ENCODE measurements at regions not wholly inside any gene's neighbourhood (a gene's known extent, or its start where the extent isn't known, plus 50 kb on each side); places are given as distances from the start of the nearest gene placed in this dataset.
"Not testable (repeated sequence)": the region's sequence is repeated elsewhere in the genome, so short reads cannot be mapped to it uniquely, and the experiment has no call there.

DNA sequence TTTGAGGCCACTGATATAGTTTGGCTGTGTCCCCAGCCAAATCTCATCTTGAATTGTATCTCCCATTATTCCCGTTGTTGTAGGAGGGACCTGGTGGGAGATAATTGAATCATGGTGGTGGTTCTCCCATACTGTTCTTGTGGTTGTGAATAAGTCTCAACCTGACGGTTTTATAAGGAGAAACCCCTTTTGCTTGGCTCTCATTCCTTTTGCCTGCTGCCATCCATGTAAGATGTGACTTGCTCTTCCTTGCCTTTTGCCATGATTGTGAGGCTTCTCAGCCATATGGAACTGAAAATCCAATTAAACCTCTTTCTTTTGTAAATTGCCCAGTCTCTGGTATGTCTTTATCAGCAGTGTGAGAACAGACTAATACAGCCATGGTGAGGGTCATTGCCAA, 431.6 kb upstream of the ID2 start:
- DNase-seq: not testable (repeated sequence)

DNA sequence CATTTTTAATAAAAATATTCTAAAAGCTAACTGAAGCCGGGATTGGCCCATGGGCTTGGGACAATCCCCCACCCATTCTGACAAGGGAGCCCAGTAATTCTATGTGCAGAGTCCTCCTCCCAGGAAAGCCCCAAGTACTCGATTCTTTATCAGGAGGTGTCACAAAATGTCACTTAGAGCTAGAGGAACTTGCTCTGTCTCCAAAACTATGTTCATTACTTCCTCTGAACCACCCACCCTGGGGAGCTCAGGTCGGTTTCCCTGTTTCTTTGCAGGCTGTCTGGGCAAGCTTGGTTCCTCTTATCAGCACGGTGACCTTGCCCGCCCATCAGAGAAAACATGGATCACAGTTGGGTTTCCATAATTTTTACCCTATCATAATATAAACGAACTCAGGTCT, 430.6 kb upstream of the ID2 start:
- no peak for DNase-seq

DNA sequence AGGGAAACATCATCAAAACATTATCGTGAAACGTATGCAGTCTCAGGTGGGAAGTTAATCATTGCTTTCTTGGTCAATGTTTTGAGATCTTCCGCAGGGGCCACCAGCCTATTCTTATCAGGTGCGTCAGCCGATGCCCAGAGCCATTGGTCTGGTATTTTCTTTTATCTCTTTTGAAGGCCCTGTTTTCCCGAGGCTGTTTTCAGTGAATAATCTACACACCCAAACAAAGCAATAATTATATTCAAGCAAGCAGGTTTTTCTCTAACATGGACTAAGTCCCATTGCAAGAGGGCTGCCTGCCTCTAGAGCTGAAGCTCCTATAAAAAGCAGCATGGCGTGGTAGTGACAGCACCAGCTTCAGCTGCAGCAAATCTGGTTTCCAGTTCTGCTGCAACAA, 430.0 kb upstream of the ID2 start:
- no peak for DNase-seq

DNA sequence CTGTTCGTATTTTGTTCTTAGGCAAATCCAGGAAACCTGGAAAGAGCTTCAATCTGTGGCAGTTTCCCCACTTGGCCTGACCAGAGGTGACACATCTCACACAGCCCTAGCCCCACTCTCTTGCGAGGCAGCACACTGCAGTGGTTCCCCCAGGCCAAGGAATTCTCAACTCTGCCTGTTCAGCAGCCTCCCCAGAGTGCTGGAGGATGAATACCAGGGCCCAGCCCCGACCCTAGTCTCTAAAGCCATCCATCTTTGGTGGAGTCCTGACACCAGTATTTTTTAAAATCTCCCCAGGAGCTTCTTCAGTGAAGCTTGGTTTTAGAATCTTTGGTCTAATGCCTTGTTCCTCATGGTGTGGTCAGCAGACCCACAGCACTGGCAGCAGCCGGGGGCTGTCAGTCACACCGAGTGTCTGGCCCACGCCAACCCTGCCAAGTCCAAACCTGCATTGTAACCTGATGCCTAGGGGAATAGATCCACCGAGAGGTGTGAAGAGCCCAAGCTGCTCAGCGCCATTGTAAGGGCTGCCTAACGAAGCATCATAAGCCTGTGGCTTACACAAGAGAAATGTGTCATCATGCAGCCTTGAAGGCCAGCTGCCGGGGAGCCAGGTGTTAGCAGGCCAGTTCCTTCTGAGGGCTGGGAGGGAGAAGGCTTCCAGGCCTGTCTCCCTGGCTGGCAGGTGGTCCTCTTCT, 428.7 kb upstream of the ID2 start:
- DNase-seq: no peak

DNA sequence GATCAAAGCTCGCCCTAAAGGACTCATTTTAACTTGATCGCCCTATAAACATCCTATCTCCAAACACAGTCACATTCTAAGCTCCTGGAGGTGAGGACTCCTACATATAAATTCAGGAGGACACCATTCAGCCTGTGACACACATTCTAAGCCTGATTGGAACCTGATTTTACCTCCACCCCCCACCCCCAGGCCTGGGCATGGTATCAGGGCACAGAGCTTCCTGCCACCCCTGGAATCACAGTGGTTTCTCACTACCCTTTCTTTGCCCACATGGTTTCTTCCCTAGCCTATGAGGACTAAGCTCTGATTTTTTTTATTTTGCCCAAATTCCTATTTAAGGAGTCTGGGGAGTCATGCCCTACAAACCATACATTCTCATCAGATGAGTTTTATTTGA, 428.1 kb upstream of the ID2 start:
- DNase-seq: no peak

DNA sequence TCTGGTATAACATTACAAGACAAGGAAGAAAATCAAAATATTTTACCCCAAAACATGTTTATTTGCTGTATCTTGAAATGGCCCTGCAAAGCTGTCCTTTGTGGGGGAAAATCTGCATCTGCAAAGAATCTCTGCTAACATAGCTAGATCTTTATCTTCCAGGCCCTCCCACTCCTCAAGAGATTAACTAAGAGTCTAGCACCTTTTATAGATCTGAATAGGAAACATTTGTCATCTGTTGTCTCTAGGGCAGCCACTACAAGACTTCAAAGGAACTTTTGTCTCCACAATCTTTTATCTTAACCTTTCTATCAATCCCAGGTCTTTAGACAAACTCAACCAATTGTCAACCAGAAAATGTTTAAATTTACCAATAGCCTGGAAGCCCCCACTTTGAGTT, 427.6 kb upstream of the ID2 start:
- DNase-seq: not testable (repeated sequence)

DNA sequence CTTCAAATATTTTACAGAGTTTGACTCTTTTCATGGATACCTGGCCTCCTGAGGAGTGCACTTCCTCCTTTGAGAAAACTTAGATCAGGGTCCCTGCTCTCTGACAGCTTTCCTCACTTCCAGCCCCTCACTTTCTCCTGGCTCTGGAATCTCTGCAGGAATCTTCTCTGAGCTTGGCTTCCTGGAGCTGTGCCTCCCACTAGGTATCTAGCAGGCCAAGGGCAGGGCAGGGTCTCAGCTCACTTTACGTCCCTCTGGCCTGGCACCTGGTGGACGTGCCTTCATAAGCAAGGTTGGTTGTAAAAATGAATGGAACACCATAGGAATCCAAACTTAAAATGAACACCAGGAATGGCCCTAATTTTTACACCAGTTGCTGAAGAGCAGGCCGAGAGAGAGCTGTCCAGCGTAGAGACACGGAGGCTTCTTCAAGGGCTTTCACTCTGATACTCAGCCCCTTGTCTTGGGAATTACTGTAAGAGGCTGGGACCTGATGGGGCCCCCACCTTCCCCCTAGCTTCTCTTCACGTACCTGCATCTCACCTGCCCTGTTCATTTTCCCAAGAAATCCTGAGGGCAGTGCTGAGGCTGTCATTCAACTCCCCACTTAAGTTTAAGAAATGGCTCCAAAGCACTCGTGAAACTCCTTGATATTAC, 426.9 kb upstream of the ID2 start:
- DNase-seq: no peak

DNA sequence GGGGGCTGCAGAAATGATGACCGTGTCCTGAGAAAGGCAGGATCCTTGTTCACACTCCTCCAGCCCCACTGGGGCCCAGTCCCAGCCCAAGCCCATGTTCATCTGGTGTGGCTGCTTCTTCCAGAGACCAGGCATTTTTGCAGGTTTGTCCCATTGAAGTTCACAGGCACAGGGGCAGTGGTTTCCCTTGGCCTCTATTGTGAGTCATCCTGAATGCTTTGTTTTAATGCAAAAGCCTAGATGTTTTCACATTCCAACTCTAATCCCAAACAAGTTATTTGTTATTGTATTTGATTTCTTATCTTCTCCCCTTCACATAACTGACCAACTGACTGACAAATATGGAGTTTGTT, 426.4 kb upstream of the ID2 start:
- DNase-seq: no peak

DNA sequence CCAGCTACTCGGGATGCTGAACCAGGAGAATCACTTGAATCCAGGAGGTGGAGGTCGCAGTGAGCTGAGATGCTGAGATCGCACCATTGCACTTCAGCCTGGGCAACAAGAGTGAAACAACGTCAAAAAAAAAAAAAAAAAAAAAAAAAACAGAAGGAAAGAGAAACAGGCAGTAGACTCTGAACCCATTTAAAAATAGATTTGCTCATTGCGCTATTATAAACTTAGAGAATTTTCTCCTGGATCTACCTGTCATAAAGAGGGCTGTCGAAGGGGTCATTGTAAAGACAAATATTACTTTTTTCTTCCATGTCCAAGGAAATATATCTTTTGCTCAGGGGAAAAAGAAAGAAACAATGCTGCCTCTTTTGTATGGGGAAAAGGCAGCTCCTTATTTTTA, 425.0 kb upstream of the ID2 start:
- no peak for DNase-seq

DNA sequence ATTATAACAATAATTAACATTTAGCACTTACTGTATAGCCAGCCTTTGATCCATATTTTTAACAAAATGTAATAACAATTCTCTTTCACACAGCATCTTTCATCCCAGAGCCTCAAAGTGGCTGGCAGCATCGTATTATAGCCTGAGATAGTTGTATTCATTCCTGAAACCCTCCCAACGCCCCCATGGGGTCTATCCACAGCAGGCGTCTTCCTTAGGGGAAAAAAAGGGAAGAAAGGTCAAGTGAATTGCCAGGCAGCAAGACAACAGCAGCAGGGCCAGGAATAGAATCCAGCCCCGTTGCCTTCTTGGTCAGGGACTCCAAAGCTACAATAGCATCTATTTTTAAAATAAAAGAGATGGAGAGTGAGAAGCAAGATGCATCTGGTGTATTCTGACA, 424.4 kb upstream of the ID2 start:
- DNase-seq: no peak

DNA sequence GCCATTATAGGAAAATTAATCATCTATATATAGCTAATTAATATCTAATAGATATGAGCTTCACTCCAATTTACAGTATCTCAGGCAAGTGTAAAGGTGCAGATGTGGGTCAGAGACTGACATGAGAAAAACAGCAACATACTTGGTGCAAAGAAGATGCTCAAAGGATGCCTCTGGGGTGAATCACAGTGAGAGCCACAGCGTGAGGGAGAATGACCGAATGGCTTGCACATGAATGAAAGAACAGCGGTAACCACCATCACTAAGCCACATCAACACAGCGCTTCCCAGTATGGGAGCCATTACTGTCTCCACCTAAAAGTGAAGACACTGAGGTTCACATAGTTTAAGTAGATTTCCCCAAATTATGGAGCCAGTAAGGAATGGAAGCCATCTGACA, 423.4 kb upstream of the ID2 start:
- no peak for DNase-seq

DNA sequence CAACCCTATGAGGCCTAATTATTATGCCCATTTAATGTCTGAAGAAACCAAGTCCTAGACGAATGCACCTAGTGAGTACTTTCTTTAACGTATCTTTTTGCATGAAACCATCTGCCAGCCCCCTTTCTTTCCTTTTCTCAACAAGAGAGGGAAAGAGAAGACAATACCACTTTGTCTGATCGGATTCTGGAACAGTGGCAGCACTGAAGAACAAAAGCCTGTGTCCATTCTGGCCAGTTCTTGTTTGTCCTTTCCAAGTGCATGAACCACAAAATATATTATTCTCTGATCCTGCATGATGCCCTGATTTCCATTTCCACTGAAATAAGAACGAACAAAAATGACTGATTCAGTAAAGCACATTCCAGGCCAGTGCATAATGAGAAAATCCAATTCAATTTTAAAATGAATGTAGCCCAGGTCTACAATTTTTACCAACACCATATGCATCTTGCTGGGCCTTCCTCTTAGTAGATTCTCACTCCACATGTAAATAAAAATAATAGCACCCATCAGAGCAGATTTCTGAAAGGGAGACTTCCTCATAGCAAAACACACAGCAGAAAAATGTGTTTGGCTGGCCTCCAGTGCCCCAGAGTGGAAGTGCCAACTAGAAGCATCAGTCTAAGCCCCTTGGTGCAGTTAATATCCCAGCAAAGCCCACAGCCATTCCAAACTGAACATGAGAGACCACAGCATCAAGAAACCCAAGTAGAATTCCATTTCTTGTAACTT, 422.6 kb upstream of the ID2 start:
- no peak for DNase-seq

DNA sequence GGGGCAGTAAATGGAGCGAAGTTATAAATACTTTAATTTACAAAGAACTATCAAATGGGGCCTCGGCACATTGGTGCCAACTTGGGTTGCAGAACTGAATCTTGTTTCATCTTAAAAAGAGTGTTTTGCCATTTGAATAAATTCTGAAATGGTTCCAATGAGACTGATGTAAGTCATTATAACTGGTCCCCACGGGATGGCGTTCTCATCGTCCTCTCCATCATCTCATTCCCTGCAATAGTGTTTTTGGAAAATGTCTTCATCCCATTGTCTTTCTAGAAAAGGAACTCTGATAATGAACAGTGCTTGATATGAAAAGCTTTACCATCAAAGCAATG, 422.0 kb upstream of the ID2 start:
- DNase-seq: no peak

DNA sequence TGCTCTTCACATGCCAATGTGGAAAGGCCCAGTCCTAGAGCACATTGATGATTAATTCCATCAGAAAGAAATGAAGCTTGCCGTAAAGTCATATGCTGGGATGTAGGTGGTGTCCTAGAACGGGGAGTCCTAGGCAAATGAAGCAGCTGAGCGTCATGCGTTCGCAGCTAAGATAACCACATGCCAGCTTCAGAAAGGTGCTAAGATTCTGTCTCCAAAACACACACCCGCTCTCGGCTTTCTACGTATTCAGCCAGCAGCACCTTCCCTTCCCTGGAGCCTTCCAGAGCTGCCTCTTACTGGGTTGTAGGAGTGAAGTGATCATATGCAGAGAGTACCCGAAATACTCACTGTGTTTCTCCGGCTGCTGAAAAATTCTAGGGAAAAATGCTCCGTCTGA, 421.6 kb upstream of the ID2 start:
- DNase-seq: no peak

DNA sequence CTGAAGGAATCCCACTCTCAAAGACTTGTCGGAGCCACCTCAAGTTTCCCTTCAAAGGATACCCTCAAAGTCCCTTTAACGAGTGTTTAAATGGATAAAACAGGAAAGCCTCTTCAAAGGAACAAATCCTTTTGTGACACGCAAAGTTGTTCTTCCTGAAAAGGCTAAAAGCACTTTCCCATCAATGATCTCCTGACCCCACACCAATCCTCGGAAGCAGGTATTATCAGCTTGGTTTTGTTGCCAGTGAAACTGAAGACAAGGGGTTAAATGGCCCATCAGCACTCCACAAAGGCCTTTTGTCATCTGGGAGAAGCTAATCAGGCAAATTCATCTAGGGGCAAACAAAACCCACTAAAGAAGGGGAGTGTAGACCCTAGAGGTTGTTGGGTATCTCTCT, 418.0 kb upstream of the ID2 start:
- DNase-seq: no peak

DNA sequence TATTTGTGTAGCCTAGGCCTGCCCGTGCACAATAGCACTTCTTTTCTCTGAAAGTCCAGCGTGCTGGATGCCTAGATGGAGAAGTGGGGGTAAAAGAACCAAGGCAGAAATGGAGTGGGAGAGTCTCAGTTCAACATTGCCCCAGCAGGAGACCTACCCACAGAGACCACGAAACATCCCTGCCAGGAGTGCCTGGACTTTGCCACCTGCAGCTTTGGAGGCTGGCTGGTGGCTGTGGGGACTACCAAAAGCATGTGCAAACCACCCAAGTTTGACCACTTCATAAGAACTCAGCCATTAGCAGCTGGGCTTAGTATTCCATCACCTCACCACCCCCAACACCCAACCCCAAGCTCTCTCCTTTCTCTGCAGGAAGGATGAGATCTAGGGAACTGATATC, 416.9 kb upstream of the ID2 start:
- no peak for DNase-seq

DNA sequence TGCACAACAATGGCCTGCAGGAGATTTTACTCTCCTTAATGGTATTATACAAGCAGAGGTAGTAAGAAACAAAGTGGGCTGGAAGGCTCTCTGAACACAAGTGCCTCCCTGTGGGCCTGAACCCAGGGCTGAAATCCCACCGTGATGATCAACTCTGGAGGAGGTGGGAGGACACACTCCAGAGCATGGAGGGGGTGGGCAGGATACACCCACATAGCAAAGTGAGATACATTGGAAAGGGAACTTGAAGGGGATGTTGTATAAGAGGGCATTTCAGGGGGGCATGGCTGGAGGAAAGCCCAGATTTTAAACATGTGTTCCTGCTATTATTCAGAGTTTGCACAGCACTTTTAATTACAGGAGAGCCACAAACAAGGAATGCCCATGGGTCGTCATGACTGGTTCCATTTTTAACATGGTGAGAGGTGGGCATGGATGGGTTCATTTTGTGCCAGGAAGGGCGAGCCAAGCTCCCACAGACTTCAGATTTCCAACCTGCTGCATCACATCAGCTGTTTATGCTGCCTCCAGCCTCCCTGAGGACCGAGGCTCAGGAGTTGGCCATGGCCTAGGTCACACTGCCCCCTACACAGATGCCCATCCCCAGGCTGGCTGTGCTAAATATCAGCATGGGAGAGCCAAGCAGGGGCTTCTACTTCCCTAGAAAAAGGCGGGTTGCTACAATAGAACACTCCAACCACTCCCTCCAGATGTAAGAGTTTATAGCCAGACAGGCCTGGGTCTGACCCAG, 416.2 kb upstream of the ID2 start:
- no peak for DNase-seq

DNA sequence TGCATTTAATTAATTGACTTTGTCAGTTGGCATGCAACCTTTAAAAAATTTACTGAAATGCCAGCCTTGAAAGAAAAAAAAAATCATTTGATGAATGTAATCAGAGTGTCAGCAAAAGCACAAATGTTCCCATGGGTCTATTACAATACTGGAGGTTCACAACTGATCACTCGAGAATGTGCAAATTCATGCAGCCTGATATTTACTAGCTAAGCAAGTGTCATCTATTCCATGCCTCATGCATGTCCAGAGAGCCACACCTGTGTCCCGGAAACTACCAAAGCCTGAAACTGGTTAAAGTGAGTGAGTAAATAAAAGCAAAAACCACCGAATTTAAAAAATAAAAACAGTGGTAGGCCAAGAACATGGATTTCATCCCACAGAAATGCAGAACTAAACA, 415.3 kb upstream of the ID2 start:
- no peak for DNase-seq

DNA sequence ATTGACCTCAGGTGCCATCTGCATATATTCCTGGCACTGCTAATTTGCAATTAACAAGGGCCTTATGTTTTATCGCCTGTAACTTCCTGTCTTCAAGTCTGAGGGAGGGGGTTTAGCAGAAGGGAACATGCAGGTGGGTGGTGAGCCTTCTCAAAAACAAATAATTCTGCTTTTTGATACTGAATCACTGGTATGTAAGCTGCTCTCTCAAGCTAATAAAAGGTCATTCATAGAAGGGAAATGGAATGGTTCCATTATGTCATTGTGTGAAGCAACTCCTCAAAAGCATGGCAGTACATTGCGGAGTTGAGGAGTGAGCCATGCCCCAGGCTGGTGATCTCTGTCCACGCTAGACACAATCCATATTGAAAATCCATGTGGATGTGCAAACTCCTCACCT, 414.8 kb upstream of the ID2 start:
- no peak for DNase-seq

DNA sequence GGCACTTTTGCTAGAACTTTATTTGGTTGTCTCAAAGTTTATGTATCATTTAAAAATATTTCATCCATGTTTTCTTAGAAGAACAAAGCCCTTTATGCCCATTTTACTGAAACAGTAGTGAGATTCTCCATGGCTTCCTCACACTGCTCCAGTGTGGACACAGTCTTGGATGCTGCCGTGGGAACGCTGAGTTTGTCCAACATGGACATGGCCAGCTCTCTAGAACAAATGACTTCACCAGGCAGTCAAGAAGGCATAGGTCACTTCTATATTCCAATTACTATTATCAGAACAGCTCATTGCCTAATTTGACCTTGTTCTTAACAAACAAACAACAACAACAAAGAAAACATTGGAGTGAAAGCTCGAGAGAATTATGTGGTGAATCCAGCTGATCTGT, 414.1 kb upstream of the ID2 start:
- no peak for DNase-seq

DNA sequence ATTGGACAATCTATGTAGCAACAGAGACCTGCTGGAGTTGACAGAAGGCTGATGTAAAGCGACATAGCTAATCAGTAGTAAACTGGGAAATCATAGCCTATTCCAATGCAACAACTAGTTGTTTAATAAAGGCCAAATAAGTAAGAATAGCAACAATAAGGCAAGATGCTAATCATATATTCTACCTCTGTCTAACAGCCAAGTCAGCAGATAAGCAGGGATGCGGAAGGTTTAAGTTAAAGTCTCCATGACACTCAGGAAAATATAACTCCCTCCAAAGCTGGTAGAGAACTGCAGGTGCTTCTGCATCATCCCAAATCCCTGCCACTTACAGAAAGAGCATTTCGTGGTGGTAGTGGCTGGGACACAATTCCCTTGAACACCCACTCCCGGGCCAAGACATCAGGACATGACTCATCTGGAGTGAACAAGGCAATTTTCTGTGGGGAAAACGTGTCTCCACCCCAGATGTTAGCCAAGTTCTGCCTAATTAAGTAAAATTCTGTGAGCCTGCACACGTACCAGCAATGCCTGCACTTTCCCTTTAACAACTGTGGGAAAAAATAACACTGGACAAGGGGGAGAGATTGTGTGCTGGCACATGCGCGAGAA, 413.6 kb upstream of the ID2 start:
- DNase-seq: no peak

DNA sequence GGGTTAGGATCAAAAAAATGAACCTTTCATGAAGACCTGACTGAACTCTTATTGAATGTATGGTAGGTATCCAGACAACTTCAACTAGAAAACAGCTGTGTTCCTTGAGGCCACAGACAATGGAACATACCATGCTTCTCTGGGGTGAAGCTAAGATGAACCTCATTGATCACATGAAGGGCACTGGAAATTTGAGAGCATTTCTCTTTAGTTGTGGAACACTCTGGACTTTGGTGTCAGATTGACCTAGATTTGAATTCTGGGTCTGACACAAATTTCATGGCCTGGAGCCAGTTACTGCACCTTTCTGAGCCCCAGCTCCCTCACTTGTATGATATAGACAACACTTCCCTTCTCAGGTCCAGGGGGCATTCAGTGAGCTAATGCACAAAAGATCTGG, 411.2 kb upstream of the ID2 start:
- DNase-seq: no peak

DNA sequence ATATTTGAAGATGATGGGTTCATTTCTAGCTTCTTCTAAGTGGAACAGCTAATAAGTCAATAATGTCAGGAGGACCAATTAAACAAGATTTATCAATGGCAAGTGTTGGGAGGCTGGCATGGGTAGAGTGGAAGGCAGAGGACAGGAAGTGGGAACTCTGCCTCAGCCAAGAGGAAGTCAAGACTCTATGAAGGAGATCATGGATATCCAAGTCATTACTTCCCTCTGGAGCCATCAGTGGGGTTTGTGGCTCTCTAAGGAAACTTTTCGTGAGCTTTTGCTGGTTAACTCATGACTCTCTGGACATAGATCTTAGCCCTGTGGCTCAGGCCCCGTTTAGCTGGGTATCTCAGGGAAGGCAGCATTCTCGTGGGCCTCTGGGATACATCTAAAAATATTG, 410.4 kb upstream of the ID2 start:
- no peak for DNase-seq

DNA sequence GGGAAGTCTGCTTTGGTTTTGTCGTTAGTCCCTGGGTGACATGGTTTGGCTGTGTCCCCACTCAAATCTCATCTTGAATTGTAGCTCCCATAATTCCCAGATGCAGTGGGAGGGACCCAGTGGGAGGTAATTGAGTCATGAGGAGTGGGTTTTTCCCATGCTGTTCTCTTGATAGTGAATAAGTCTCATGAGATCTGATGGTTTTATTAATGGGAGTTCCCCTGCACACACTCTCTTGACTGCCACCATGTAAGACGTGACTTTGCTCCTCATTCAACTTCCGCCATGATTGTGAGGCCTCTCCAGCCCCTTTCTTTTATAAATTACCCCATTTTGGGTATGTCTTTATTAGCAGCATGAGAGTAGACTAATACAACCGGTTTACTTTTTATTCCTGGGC, 405.8 kb upstream of the ID2 start:
- no peak for DNase-seq

Measured in activated CD4-positive, alpha-beta T cell treated with anti-CD3 and anti-CD28 coated beads, Interleukin-2, amount 50 U/mL, for 48 hours (primary cell).